Large intestine (tissue), 3 donors: ENCODE measurements at regions not wholly inside any gene's neighbourhood (a gene's known extent, or its start where the extent isn't known, plus 50 kb on each side); places are given as distances from the start of the nearest gene placed in this dataset.
"Not testable (repeated sequence)": the region's sequence is repeated elsewhere in the genome, so short reads cannot be mapped to it uniquely, and the experiment has no call there.

Source experiments
- DNase-seq, 2 donors: peaks; one replicate each; pipeline versions ENCODE4 v3.0.0 to v3.0.0-alpha.2; 2013
- H3K27ac ChIP-seq: one replicate; pipeline ENCODE4 v1.5.1; 2013; ENCODE audit warnings: low read length
- H3K27me3 ChIP-seq: 2 replicates; pipeline ENCODE4 v1.6.1; 2013; ENCODE audit warnings: low read length; ENCODE audit not compliant: control insufficient read depth, insufficient read depth
- H3K36me3 ChIP-seq: 2 replicates; pipeline ENCODE4 v1.6.1; 2013; ENCODE audit warnings: low read length; ENCODE audit not compliant: control insufficient read depth, insufficient read depth
- H3K4me1 ChIP-seq: one replicate; pipeline ENCODE4 v1.6.1; 2013; ENCODE audit warnings: low read length; ENCODE audit not compliant: control insufficient read depth, insufficient read depth
- H3K4me3 ChIP-seq: one replicate; pipeline ENCODE4 v1.5.1; 2013; ENCODE audit warnings: low read length
- H3K9me3 ChIP-seq: one replicate; pipeline ENCODE4 v1.6.1; 2013; ENCODE audit warnings: mild to moderate bottlenecking, low read depth, low read length, moderate library complexity; ENCODE audit not compliant: control insufficient read depth
- WGBS: methylation state at CpG from one replicate; pipeline ENCODE4 v1.1.5; 2013; ENCODE audit warnings: low lambda C conversion rate; ENCODE audit not compliant: insufficient coverage; 5-methylcytosine and 5-hydroxymethylcytosine counted together

DNA sequence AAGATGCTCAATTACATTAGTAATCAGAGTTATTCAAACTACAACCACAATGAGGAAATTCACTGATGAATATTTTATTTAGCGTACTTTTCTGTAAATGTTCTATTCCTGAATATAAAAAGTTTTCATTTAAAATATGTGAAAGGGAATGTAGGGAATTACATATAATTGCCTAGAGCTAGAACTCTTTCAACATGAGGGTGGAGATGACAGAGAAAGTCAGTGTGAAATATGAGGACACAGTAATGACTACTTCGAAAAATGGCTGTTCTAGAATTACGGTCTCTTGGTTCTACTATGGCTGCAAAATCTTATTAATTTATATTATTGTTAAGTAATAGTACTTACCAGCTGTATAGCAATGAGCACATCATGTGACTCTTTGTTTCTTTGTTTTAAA lies 1647.4 kb upstream of the PIK3C3 start:
- 94% methylated on average over 3 of the region's 3 CpGs for WGBS

DNA sequence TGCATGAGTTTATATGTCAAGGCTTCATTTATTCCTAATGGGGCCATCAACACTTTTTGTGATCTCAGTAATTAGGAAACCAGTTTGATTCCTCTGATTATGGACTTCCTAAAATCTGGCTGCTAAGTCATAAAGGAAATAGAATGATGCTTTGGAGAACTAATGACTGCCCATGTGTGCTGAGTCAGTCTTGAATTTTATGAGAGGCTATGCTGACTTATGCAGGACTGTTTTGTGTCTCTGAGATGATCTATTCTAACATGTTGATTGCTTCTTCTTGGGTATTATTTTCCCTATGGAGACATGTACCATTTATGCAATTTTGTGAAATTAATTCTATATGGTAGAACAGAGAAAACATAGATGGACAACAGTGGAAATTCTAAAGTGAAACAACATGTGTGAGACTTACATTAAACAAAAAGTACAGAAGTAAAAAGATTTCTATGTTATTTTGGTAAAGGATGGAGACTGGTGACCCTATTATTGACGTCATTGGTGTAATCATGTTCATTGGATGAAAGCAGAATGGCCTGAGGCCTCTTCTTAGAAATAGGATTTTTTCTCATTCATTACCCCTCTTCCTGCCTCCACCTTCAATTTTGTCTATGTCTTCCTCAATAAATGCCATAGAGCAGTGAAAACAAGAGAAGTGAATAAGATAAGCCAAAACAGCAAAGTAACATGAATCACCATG lies 1658.2 kb upstream of the PIK3C3 start:
- Histone ChIP-seq H3K27me3 (no peaks in the 10 kb centered on the region), H3K36me3 (no peaks in the 10 kb centered on the region), H3K4me3 (no peak overlapping the region), H3K4me1 (no peaks in the 10 kb centered on the region), H3K9me3 (no peaks in the 10 kb centered on the region), H3K27ac (no peak overlapping the region)
- DNase-seq: no peak
- WGBS: no CpG with 5 or more reads among the region's 1 CpG

More for the DNA sequence above, 1647.4 kb upstream of the PIK3C3 start:
- Histone ChIP-seq H3K27ac (no peak overlapping the region), H3K4me3 (no peak overlapping the region), H3K4me1 (no peaks in the 10 kb centered on the region), H3K36me3 (no peaks in the 10 kb centered on the region), H3K9me3 (no peaks in the 10 kb centered on the region), H3K27me3 (no peaks in the 10 kb centered on the region)
- DNase-seq: no peak

DNA sequence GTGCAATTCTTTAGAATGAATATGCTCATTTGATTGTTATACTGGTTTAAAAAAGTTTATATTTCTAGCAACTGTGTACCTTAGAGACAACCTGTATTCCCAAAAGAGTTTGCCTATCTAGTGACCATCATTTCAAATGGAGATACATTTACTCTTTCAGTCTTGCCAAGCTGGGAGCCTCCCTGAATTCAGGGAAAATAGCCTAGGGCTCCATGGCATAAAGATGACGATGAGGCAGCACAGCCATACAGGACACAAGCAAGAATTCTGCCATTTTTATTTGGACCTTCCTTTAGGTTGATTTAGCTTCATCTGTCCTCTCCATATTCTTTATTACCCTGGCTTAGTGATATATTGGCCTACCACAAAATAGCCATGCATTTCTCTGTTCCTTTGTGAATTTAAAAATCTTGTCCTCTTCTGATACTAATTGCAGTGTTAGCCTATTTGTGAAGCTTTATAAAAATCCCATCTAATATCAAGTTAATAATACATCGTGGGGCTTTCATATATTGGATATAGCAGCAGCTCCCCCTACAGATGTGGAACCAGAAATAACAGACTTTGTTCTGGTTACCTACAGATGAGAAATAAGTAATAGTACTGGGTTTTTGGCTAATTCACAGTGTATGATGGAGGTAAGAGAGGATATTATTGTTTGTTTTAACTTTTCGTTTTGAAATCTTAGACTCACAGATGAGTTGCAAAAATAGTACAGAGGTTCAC lies 1661.9 kb upstream of the PIK3C3 start:
- H3K9me3 ChIP-seq: no peaks in the 10 kb centered on the region
- no peak overlapping the region for H3K27ac ChIP-seq
- DNase-seq: no peak
- no peaks in the 10 kb centered on the region for H3K27me3 ChIP-seq
- 21% methylated on average over 2 of the region's 3 CpGs for WGBS
- H3K36me3 ChIP-seq: no peaks in the 10 kb centered on the region
- no peaks in the 10 kb centered on the region for H3K4me1 ChIP-seq
- no peak overlapping the region for H3K4me3 ChIP-seq

DNA sequence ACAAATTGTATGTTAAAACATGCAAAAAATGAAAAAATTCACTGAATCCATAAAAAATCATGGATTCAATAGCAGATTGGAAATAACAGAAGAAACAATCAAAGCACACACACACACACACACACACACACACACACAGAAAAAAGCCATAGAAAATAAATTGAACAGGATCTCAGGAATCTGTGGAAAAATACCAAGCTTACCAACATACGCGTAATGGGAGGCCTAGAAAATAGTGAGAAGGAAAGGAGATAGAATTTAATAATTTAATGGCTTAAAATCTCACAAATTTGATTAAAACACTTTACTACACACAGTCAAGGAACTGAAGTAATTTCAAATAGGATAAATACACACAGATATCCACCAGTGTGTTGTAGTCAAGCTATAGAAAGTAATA lies 1671.5 kb upstream of the PIK3C3 start:
- DNase-seq: no peak
- Histone ChIP-seq H3K27me3 (no peaks in the 10 kb centered on the region), H3K27ac (no peak overlapping the region), H3K4me1 (no peaks in the 10 kb centered on the region), H3K36me3 (no peaks in the 10 kb centered on the region), H3K9me3 (peaks cover 4% of the 10 kb centered on the region), H3K4me3 (no peak overlapping the region)
- 89% methylated on average over 2 of the region's 2 CpGs for WGBS

DNA sequence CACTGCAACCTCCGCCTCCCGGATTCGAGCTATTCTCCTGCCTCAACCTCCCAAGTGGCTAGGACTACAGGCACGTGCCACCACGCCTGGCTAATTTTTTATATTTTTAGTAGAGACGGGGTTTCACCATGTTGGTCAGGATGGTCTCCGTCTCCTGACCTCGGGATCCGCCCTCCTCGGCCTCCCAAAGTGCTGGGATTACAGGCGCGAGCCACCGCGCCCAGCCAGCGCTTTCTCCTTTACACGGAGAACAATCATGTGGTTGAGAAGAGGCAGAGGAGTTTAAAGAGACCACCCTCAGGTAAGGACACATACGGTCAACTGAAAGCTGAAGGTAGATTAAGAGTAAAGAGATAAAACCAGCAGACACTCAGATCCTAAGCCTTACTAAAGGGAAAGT lies 1673.7 kb upstream of the PIK3C3 start:
- H3K9me3 ChIP-seq: not testable (repeated sequence)
- 100% methylated on average over 7 of the region's 17 CpGs for WGBS

DNA sequence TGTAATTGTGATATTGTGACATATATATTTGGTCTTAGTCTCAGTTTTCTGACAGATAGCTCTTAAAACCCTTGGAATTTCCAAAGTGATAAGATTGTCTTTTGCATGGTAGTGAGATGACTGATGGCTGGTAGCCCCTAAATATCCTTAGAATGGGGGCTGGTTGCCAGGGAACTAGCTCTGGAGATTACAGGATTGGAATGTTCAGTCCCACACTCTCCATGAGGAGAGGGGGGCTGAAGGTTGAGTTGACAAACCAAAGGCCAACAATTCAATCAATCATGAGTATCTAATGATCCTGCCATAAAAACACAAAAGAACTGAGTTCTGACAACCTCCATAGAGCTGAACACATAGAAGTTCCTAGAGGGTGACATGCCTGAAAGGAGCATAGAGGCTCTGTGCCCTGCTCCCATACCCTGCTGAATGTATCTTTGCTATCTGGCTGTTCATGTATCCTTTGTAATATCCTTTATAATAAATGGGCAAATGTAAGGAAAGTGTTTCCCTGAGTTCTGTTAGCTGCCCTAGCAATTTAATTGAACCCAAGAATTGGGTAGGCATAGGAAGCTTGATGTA lies 1680.3 kb upstream of the PIK3C3 start:
- no peak for DNase-seq
- no peaks in the 10 kb centered on the region for H3K36me3 ChIP-seq
- no peaks in the 10 kb centered on the region for H3K27me3 ChIP-seq
- no peak overlapping the region for H3K4me3 ChIP-seq
- H3K4me1 ChIP-seq: no peaks in the 10 kb centered on the region
- H3K27ac ChIP-seq: no peak overlapping the region
- no peaks in the 10 kb centered on the region for H3K9me3 ChIP-seq

More for the DNA sequence above, 1673.7 kb upstream of the PIK3C3 start:
- H3K27ac ChIP-seq, H3K27me3 ChIP-seq, H3K36me3 ChIP-seq, DNase-seq, H3K4me3 ChIP-seq, H3K4me1 ChIP-seq: not testable (repeated sequence)

DNA sequence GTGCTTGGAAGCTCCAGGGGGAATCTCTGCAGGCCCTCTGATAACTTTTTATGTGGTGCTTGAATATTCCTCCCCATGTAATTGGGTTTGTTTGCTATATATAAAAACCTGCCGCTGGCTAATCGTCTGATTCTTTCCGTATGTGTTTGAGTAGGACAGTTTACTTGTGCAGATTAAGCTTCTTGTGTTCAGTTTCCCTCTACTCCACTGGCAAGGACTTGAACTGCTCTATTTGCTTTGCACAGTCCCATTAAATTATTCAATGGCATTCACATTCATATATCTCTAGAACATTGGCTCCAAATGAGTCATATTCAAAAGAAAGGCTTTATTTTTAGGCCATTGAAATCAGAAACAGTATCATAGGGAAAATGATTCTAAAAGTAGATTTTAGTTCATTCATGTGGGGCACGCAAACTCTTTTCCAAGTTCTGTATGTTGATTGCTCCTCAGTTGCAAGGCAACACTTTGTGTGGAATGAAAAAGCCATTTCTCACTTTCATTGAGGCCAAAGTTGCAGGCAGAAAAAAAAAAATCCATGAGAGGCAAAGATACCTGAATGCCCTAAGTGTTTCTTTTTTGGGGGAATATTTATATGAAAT lies 1682.3 kb upstream of the PIK3C3 start:
- no peak overlapping the region for H3K4me3 ChIP-seq
- no peaks in the 10 kb centered on the region for H3K27me3 ChIP-seq
- no peaks in the 10 kb centered on the region for H3K36me3 ChIP-seq
- no CpG with 5 or more reads among the region's 4 CpGs for WGBS
- no peak overlapping the region for H3K27ac ChIP-seq
- no peaks in the 10 kb centered on the region for H3K4me1 ChIP-seq
- H3K9me3 ChIP-seq: no peaks in the 10 kb centered on the region
- no peak for DNase-seq

DNA sequence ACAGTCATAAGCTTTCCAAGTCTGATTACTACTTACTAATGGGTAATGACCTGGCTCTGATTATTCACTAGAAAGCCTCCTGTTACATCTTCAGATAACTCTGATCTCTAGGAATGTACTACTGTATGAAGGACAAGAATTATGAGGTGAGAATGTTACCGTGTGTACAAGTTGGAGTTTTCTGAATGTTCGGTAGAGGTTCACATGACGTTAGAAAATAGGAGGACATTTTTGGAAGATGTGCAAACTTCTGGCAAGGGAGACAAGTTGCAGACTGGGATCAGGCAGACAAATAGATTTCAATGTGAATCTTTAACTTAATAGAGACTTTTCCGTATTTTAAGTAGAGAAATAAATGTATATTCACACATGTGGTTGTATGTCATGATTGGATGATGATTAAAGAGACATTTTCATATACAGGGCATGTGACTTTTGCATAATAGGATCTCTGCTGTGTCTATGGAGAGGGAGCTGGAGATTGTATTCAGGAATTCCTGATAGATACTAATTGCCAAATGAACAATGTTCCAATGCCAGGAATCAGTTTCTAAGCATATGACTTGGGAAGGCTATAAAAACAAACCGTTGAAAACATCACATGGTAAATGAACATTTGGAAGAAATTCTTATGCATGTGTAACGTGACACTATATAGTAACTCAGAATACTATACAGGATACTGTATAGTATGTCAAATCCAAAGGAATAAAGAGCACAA lies 1695.8 kb upstream of the PIK3C3 start:
- WGBS: 65% methylated on average over 6 of the region's 6 CpGs
- no peak overlapping the region for H3K27ac ChIP-seq

DNA sequence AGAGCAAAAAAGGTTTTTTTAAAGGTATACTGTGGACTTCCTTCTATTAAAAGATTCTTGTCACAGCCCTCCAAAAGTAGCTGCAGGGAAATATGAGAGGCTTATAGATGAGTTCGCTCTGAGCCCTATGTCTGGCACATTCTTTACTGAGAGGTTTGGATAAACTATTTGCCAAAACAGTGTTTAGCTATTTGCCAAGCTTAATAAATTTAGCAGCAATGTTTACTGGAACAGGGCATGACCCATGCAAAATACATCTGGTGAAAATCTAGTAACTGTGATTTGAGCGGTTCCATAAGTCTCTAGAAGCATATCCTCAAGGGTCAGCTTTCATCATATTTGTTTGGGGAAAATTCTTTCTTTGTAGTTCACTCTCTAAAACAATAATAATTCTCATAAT lies 1696.7 kb upstream of the PIK3C3 start:
- Histone ChIP-seq H3K36me3 (no peaks in the 10 kb centered on the region), H3K4me1 (no peaks in the 10 kb centered on the region), H3K4me3 (no peak overlapping the region), H3K27ac (no peak overlapping the region), H3K27me3 (no peaks in the 10 kb centered on the region), H3K9me3 (no peaks in the 10 kb centered on the region)
- DNase-seq: no peak
- no CpG with 5 or more reads among the region's 2 CpGs for WGBS

More for the DNA sequence above, 1695.8 kb upstream of the PIK3C3 start:
- Histone ChIP-seq H3K4me1 (no peaks in the 10 kb centered on the region), H3K36me3 (no peaks in the 10 kb centered on the region), H3K9me3 (no peaks in the 10 kb centered on the region), H3K27me3 (no peaks in the 10 kb centered on the region), H3K4me3 (no peak overlapping the region)
- DNase-seq: no peak

DNA sequence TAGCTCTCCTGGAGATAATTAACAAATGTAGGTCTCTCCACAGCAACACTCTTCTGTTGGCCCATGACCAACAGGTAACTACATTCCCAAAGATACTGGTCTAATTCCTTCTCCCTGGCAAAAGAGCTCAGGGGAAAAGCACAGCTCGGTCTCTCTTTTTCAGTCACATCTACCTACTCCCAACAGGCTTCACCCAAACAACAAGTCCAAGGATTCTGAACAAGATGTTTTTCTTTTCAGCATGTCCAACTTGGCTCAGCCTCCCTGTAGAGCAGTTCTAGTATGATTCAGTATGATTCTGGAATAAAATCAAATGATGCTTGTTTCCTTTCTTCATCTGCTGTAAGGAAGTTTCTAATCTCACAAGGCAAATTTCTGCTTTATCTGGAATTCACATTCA lies 1704.8 kb upstream of the PIK3C3 start:
- no peaks in the 10 kb centered on the region for H3K9me3 ChIP-seq
- H3K36me3 ChIP-seq: no peaks in the 10 kb centered on the region
- no peaks in the 10 kb centered on the region for H3K27me3 ChIP-seq
- no peak overlapping the region for H3K27ac ChIP-seq
- DNase-seq: no peak
- no CpG with 5 or more reads among the region's 1 CpG for WGBS
- H3K4me1 ChIP-seq: no peaks in the 10 kb centered on the region
- H3K4me3 ChIP-seq: no peak overlapping the region
